HG02798 (cell line): ENCODE measurements at regions not wholly inside any gene's neighbourhood (a gene's known extent, or its start where the extent isn't known, plus 50 kb on each side); places are given as distances from the start of the nearest gene placed in this dataset.
"Not testable (repeated sequence)": the region's sequence is repeated elsewhere in the genome, so short reads cannot be mapped to it uniquely, and the experiment has no call there.

Source experiments
- ATAC-seq: cut with Tn5 transposase; IDR thresholded peaks from one replicate; pipeline ENCODE4 v1.9.1; 2021; ENCODE audit warnings: mild to moderate bottlenecking; ENCODE audit not compliant: unreplicated experiment, poor library complexity

DNA sequence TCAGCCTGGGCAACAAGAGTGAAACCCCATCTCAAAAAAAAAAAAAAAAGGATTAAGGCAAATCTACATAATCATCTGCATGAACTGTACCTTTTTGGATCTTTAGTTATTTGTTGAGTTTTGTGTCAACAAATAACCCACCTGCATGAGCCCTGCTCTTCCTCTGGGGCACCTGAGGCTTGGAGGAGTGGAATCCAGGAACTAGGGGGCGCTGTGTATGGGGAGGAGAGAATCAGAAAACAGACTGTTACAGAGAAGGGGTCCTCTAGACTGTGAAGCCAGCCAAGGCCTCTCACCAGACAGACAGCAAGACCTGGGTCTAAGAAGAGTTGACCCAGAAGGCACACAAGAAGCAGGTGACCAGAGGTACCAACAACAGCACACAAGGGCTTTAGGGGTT lies 682.8 kb upstream of the NRP1 start:
- ATAC-seq, result no peak

GRCh38 chr10:34016576-34016975 lies 682.1 kb upstream of the NRP1 start:
- no peak for ATAC-seq

DNA sequence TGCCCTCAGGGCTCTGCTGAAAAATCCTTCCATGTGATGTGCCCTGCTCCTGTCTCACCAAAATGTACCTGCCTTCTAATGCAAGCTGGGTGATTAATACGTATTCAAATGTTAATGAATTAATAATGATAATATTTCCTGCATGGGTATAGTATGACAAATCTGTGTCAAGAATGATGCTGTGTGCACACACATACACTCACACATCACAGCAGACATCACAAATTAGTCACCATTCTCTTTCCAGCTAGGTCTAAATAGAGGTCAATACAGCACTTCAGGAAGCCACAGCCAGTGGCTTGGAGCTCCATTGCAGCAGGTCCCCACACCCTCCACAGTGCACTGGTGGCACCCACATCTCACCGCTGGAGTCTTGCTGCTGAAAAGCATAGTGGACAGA lies 681.2 kb upstream of the NRP1 start:
- no peak for ATAC-seq

DNA sequence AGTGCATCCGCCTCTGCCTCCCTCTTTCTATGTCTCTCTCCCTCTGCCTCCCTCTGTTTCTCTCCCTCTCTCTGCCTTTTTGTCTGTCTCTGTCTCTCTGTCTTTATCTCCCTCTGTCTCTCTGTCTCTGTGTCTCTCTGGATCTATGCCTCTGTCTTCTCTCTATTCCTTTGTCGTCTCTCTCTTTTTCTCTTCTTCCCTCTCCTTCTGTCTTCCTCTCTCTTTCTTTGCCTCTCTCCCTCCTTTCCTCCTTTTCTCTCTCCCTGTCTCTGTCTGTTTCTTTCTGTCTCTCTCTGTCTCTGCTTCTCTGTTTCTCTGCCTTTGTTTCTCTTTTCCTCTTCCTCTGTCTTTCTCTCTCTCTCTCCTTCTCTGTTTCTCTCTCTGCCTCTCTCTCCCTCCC lies 678.8 kb upstream of the NRP1 start:
- ATAC-seq, result no peak

GRCh38 chr10:34010891-34011290 lies 676.4 kb upstream of the NRP1 start:
- ATAC-seq, result no peak

DNA sequence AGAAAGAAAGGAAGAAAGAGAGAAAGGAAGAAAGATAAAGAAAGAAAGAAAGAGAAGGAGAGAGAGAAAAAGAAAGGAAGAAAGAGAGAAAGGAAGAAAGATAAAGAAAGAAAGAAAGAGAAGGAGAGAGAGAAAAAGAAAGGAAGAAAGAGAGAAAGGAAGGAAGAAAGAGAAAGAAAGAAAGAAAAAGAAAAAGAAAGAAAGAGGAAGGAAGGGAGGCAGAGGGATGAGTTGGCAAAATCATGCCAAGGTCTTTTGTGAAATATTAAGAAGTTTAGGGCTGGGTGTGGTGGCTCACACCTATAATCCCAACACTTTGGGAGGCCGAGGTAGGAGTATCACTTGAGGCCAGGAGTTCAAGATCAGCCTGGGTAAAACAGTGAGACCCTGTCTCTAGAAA lies 675.8 kb upstream of the NRP1 start:
- not testable (repeated sequence) for ATAC-seq

- ATAC-seq, result no peak
Observed at GRCh38 chr10:34008656-34009055, 674.2 kb upstream of the NRP1 start.

DNA sequence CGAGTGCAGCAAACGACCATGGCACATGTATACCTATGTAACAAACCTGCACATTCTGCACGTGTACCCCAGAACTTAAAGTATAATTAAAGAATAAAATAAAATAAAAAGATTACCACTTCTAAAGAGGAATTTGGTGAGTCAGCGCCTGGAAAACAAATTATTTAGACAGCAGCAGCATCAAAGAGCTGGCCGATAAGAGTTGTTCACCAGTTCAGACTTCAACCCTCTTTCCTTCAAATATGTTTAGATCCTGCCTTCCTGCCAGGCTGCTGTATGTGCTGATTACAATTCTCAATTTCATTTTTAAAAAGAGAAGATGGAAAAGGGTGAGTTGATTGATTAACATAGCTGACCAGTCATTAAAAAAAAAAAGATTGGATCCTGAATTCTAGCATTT lies 672.0 kb upstream of the NRP1 start:
- no peak for ATAC-seq

GRCh38 chr10:34003561-34003960 lies 669.1 kb upstream of the NRP1 start:
- ATAC-seq, result no peak

DNA sequence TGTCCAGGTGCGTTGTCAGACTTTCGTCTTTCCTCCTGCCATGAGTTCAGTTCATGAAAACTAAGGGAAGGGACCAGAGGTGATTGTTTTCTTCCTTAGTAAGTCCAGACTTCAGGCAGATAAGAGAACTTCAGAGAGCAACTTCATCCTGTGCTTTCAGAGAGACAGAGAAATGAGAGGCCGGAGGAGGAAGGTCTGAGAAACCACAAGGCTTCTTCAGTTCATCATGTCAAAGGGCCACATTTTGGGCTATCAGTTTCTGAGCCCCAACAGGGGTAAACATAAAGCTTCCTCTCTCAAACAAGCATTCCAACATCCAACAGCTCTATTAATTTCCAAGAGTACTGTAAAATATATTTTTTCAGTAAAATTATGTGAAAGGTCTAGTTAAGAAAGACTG lies 668.4 kb upstream of the NRP1 start:
- ATAC-seq, result no peak

- ATAC-seq, result no peak
Observed at GRCh38 chr10:34001831-34002230, 667.4 kb upstream of the NRP1 start.

GRCh38 chr10:34001087-34001580 lies 666.7 kb upstream of the NRP1 start:
- no peak for ATAC-seq

GRCh38 chr10:33993917-33994316 lies 659.5 kb upstream of the NRP1 start:
- no peak for ATAC-seq

- no peak for ATAC-seq
Observed at GRCh38 chr10:33991924-33992323, 657.5 kb upstream of the NRP1 start.

- no peak for ATAC-seq
Observed at GRCh38 chr10:33986515-33986914, 652.0 kb upstream of the NRP1 start.

- no peak for ATAC-seq
Observed at GRCh38 chr10:33986016-33986415, 651.5 kb upstream of the NRP1 start.

DNA sequence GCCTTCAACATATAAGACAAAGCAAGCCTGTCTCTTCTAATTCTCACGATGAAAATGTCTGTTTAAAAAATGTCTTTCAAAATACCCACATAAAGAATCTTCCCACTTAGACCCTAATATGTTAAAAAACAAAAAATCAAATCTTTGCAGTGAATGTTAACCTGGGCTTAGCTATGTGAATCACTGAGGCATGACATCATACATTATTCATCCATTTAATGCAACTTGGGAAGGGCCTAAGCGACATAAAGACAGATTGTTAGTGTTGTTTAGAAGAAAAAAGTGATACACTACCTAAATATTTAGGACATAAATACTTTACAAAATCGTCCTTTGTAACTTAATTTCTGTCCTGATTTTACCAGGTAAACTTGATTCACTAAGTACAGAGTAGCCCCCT lies 648.5 kb upstream of the NRP1 start:
- no peak for ATAC-seq

- ATAC-seq, result no peak
Observed at GRCh38 chr10:33981301-33981700, 646.8 kb upstream of the NRP1 start.

DNA sequence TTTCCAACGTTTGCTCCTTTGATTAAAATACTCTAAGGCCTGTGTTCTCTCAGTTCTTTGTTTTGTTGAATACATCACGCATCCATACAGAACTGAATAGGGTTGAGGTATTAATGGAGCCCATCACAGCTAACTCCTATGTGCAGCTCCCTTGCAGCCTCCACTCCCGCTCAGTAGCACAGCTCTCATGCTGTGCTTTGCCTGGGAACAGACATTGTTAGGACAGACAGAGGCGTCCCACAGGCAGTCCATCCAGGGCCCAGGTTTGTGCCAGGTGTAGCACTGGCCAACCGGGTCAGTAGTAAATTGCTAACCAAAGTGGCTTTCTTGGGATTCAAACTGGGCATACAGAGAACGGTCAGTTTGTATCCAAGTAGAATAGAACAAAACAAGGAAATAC lies 644.7 kb upstream of the NRP1 start:
- ATAC-seq, result no peak

DNA sequence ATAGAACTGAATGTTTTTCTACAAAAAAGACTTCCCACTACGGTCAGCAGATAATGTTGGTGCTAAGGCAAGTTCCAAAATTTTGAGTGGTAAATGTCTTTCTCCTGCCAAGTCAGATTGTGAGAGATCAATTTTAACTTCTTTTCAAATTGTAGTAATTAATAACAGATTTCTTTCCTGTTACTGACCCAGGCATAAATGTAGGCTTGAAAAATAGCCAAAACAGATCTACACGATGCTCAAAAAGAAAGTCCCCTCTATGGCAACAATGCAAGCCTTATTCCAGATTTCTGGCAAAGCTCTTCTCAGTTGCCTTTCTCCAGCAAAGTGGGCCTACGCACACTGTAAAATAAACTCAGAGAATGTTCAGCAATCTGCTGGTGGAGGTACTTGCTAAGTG lies 641.0 kb upstream of the NRP1 start:
- no peak for ATAC-seq

DNA sequence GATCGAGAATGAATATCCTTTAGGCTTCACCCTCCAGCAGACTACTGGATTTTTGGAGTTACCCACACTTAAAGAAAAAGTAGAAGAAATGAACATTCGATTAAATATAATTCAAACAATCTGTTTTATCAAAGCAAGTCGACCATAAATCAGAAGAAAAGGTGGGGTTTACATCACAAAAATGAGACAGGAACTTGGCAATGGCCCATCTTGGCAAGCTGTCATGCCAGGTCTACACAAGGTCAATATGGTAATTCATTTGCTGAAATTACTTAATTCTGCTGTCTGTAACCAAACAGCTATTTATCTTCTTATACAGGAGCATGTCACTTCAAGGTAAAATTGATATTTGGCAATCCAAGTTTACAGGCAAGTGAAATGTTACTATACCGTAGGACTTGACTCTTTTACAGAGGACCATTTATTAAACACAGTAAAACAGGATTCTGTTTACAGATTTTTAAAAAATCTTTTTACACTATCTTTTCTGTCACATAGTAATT lies 640.6 kb upstream of the NRP1 start:
- no peak for ATAC-seq

- ATAC-seq, result no peak
Observed at GRCh38 chr10:33968983-33969382, 634.5 kb upstream of the NRP1 start.

- ATAC-seq, result no peak
Observed at GRCh38 chr10:33967606-33968120, 633.2 kb upstream of the NRP1 start.
